ENCODE measurements at regions not wholly inside any gene's neighbourhood (a gene's known extent, or its start where the extent isn't known, plus 50 kb on each side); places are given as distances from the start of the nearest gene placed in this dataset.

GRCh38 chr3:159907828-159908227, 80.8 kb upstream of the IL12A start:
- no peak for TF ChIP-seq EZH2 (IDR thresholded peaks at IDR 0.05; ENCODE audit: low read length, missing control alignments)
- no peak for TF ChIP-seq CTCF (conservative IDR thresholded peaks at IDR 0.05 in 1 of 2, IDR thresholded peaks at IDR 0.05 in 1 of 2; ENCODE audit: low read depth in 1 of 2, low read length in 2 of 2)
